H9 (cell line): ENCODE measurements at regions not wholly inside any gene's neighbourhood (a gene's known extent, or its start where the extent isn't known, plus 50 kb on each side); places are given as distances from the start of the nearest gene placed in this dataset.

Experiments used
- DNase-seq: peaks from one replicate; pipeline ENCODE4 v3.0.0-alpha.2; 2017
- H2AFZ ChIP-seq: one replicate; pipeline ENCODE4 v1.6.1; 2013; ENCODE audit warnings: mild to moderate bottlenecking, low read length, control low read depth, moderate library complexity
- H2AK5ac ChIP-seq: 2 replicates; pipeline ENCODE4 v1.6.1; 2013; ENCODE audit warnings: low read length, control low read depth, mixed read lengths; ENCODE audit not compliant: insufficient read length
- H2BK120ac ChIP-seq: one replicate; pipeline ENCODE4 v1.6.1; 2013; ENCODE audit warnings: low read depth, mild to moderate bottlenecking, low read length, control low read depth, inconsistent platforms; ENCODE audit not compliant: poor library complexity, severe bottlenecking
- H2BK12ac ChIP-seq: 2 replicates; pipeline ENCODE4 v1.6.1; 2013; ENCODE audit warnings: low read length, control low read depth, mixed read lengths, low read depth; ENCODE audit not compliant: insufficient read length
- H2BK15ac ChIP-seq: 2 replicates; pipeline ENCODE4 v1.6.1; 2013; ENCODE audit warnings: low read depth, low read length, control low read depth
- H2BK20ac ChIP-seq: one replicate; pipeline ENCODE4 v1.6.1; 2013; ENCODE audit warnings: low read depth, mild to moderate bottlenecking, low read length, control low read depth, inconsistent platforms; ENCODE audit not compliant: poor library complexity, severe bottlenecking
- H2BK5ac ChIP-seq: 2 replicates; pipeline ENCODE4 v1.6.1; 2013; ENCODE audit warnings: low read length, control low read depth, mixed read lengths; ENCODE audit not compliant: insufficient read length
- H3K14ac ChIP-seq: 2 replicates; pipeline ENCODE4 v1.6.1; 2013; ENCODE audit warnings: low read length, control low read depth; ENCODE audit not compliant: insufficient read depth
- H3K18ac ChIP-seq: 2 replicates; pipeline ENCODE4 v1.6.1; 2013; ENCODE audit warnings: low read depth, mild to moderate bottlenecking, mixed read lengths, low read length, control low read depth; ENCODE audit not compliant: insufficient read length
- H3K23ac ChIP-seq: 2 replicates; pipeline ENCODE4 v1.6.1; 2013; ENCODE audit warnings: low read length, control low read depth, mixed read lengths, low read depth; ENCODE audit not compliant: insufficient read length
- H3K23me2 ChIP-seq: 2 replicates; pipeline ENCODE4 v1.6.1; 2013; ENCODE audit warnings: low read depth, mild to moderate bottlenecking, mixed read lengths, low read length, control low read depth; ENCODE audit not compliant: insufficient read length, poor library complexity, severe bottlenecking
- H3K27ac ChIP-seq: 2 replicates; pipeline ENCODE4 v1.5.1; 2013; ENCODE audit warnings: low read length, control low read depth, mixed read lengths, low read depth; ENCODE audit not compliant: insufficient read length
- H3K27me3 ChIP-seq: 2 replicates; pipeline ENCODE4 v1.6.1; 2013; ENCODE audit warnings: low read length, control low read depth, inconsistent platforms; ENCODE audit not compliant: insufficient read depth
- H3K4ac ChIP-seq: 2 replicates; pipeline ENCODE4 v1.6.1; 2013; ENCODE audit warnings: low read depth, mild to moderate bottlenecking, control low read depth, inconsistent platforms, low read length, moderate library complexity
- H3K4me1 ChIP-seq: 2 replicates; pipeline ENCODE4 v1.6.1; 2013; ENCODE audit warnings: low read length, control low read depth, inconsistent platforms; ENCODE audit not compliant: insufficient read depth
- H3K4me2 ChIP-seq: 2 replicates; pipeline ENCODE4 v1.6.1; 2013; ENCODE audit warnings: low read length, control low read depth, mixed read lengths; ENCODE audit not compliant: insufficient read length, insufficient read depth
- H3K56ac ChIP-seq: 2 replicates; pipeline ENCODE4 v1.6.1; 2013; ENCODE audit warnings: low read depth, mild to moderate bottlenecking, mixed read lengths, low read length, control low read depth; ENCODE audit not compliant: insufficient read length
- H3K79me1 ChIP-seq: 2 replicates; pipeline ENCODE4 v1.6.1; 2013; ENCODE audit warnings: low read depth, mild to moderate bottlenecking, moderate library complexity, low read length, control low read depth, inconsistent platforms; ENCODE audit not compliant: insufficient read depth, poor library complexity, severe bottlenecking
- H3K79me2 ChIP-seq: 2 replicates; pipeline ENCODE4 v1.6.1; 2013; ENCODE audit warnings: low read length, control low read depth, inconsistent platforms; ENCODE audit not compliant: insufficient read depth
- H3K9ac ChIP-seq: 2 replicates; pipeline ENCODE4 v1.6.1; 2013; ENCODE audit warnings: low read length, control low read depth, mixed read lengths; ENCODE audit not compliant: insufficient read length; ENCODE audit errors: extremely low read depth
- H3K9me3 ChIP-seq: one replicate; pipeline ENCODE4 v1.6.1; 2013; ENCODE audit warnings: low read depth, low read length, inconsistent platforms; ENCODE audit not compliant: control insufficient read depth
- H3T11ph ChIP-seq: one replicate; pipeline ENCODE4 v1.6.1; 2013; ENCODE audit warnings: mild to moderate bottlenecking, low read length, control low read depth, inconsistent platforms
- H4K20me1 ChIP-seq: one replicate; pipeline ENCODE4 v1.6.1; 2013; ENCODE audit not compliant: control insufficient read depth, insufficient read length, insufficient read depth
- H4K5ac ChIP-seq: 2 replicates; pipeline ENCODE4 v1.6.1; 2013; ENCODE audit warnings: low read depth, mild to moderate bottlenecking, mixed read lengths, low read length, control low read depth; ENCODE audit not compliant: insufficient read length
- H4K8ac ChIP-seq: replicated peaks from 2 replicates; pipeline ENCODE4 v1.6.1; 2013; ENCODE audit warnings: low read length, control low read depth, mixed read lengths, low read depth; ENCODE audit not compliant: insufficient read length
- H4K91ac ChIP-seq: 2 replicates; pipeline ENCODE4 v1.6.1; 2013; ENCODE audit warnings: low read depth, mild to moderate bottlenecking, moderate library complexity, mixed read lengths, low read length, control low read depth; ENCODE audit not compliant: insufficient read length
- H3K27ac Mint-ChIP-seq, 3 experiments: 2 replicates in 2 of 3; 3 replicates in 1 of 3; pipeline ENCODE4 v1.8.0; 2020 to 2021; ENCODE audit warnings: mixed read lengths in 3 of 3, mild to moderate bottlenecking in 1 of 3, moderate library complexity in 1 of 3
- H3K27me3 Mint-ChIP-seq: 2 replicates; pipeline ENCODE4 v1.8.0; 2021; ENCODE audit warnings: low read depth, mild to moderate bottlenecking, moderate library complexity, mixed read lengths
- H3K36me3 Mint-ChIP-seq, 3 experiments: 2 replicates in 2 of 3; 3 replicates in 1 of 3; pipeline ENCODE4 v1.8.0; 2020 to 2021; ENCODE audit warnings: low read depth in 3 of 3, mixed read lengths in 3 of 3; ENCODE audit not compliant: insufficient read depth in 1 of 3
- H3K4me1 Mint-ChIP-seq, 2 experiments: 2 replicates each; pipeline ENCODE4 v1.8.0; 2020; ENCODE audit warnings: mixed read lengths in 2 of 2
- H3K4me3 Mint-ChIP-seq, 2 experiments: 2 replicates in 1 of 2; 3 replicates in 1 of 2; pipeline ENCODE4 v1.8.0; 2020 to 2021; ENCODE audit warnings: mild to moderate bottlenecking in 2 of 2, mixed read lengths in 2 of 2, moderate library complexity in 1 of 2
- H3K9me3 Mint-ChIP-seq, 2 experiments: 2 replicates in 1 of 2; 3 replicates in 1 of 2; pipeline ENCODE4 v1.8.0; 2020; ENCODE audit warnings: mild to moderate bottlenecking in 2 of 2, mixed read lengths in 2 of 2, moderate library complexity in 1 of 2
- CTCF ChIP-seq: fragments of 200-600 bp; sonication (generic); conservative IDR thresholded peaks from 3 replicates; pipeline ENCODE4 v1.8.0; 2021; ENCODE audit warnings: antibody characterized with exemption, mild to moderate bottlenecking
- WGBS: extraction: QIAGEN DNeasy Blood & Tissue Kit; methylation state at CpG from one replicate; pipeline ENCODE4 v1.1.7; 2013; ENCODE audit warnings: missing lambda C conversion rate, low lambda C conversion rate, mixed read lengths; ENCODE audit not compliant: insufficient read length; ENCODE audit errors: extremely low coverage; 5-methylcytosine and 5-hydroxymethylcytosine counted together

- TF ChIP-seq CTCF = no peak
Observed at GRCh38 chr12:47305464-47305863, 225.7 kb upstream of the AMIGO2 start.

More at GRCh38 chr12:47305464-47305863, 225.7 kb upstream of the AMIGO2 start:
- Histone ChIP-seq H2BK15ac (no peak overlapping the region), H4K5ac (no peak overlapping the region), H3K14ac (no peak overlapping the region), H2AFZ (no peak overlapping the region), H3K56ac (no peak overlapping the region), H3K4ac (no peak overlapping the region), H2BK12ac (no peak overlapping the region), H3K9me3 (no peaks in the 10 kb centered on the region), H3K79me2 (no peaks in the 10 kb centered on the region), H2AK5ac (no peak overlapping the region), H3K4me2 (no peak overlapping the region), H3K23ac (no peak overlapping the region), H3K9ac (no peak overlapping the region), H3K79me1 (no peaks in the 10 kb centered on the region), H3K4me1 (no peaks in the 10 kb centered on the region), H3K18ac (no peak overlapping the region), H2BK120ac (no peak overlapping the region), H2BK5ac (no peak overlapping the region), H4K91ac (no peak overlapping the region), H4K20me1 (no peaks in the 10 kb centered on the region), H3K23me2 (no peaks in the 10 kb centered on the region), H3K27me3 (no peaks in the 10 kb centered on the region), H4K8ac (no peak overlapping the region), H2BK20ac (no peak overlapping the region), H3T11ph (no peak overlapping the region), H3K27ac (no peak overlapping the region)
- no CpG with 5 or more reads among the region's 11 CpGs for WGBS
- H3K36me3 Mint-ChIP-seq = no peaks in the 10 kb centered on the region; a peak in 1 of 7 replicates
- no peak overlapping the region for H3K27ac Mint-ChIP-seq
- no peak for DNase-seq
- peaks cover 0 to 2% of the 10 kb centered on the region in 2 experiments; a peak in 1 of 5 replicates for H3K9me3 Mint-ChIP-seq
- H3K4me1 Mint-ChIP-seq = peaks cover 5 to 13% of the 10 kb centered on the region in 2 experiments; a peak in 2 of 4 replicates
- H3K27me3 Mint-ChIP-seq = no peaks in the 10 kb centered on the region; the same call in none of the 2 replicates
- H3K4me3 Mint-ChIP-seq = no peak overlapping the region
